Ascending aorta (tissue), 2 donors: ENCODE measurements at regions not wholly inside any gene's neighbourhood (a gene's known extent, or its start where the extent isn't known, plus 50 kb on each side); places are given as distances from the start of the nearest gene placed in this dataset.
"Not testable (repeated sequence)": the region's sequence is repeated elsewhere in the genome, so short reads cannot be mapped to it uniquely, and the experiment has no call there.

ENCODE experiments used
- DNase-seq, 2 donors: peaks; one replicate each; pipeline ENCODE4 v3.0.0-alpha.2; 2019; ENCODE audit warnings: low spot score in 2 of 2
- H3K27ac ChIP-seq, 2 donors: fragments of 200-600 bp; sonication (generic); one replicate each; pipeline ENCODE4 v1.5.1; 2016 to 2017; ENCODE audit warnings: mild to moderate bottlenecking in 1 of 2
- H3K27me3 ChIP-seq: fragments of 200-600 bp; sonication (generic); one replicate; pipeline ENCODE4 v1.5.1; 2017
- H3K36me3 ChIP-seq, 2 donors: fragments of 200-600 bp; sonication (generic); one replicate each; pipeline ENCODE4 v1.5.1; 2016
- H3K4me1 ChIP-seq, 2 donors: fragments of 200-600 bp; sonication (generic); one replicate each; pipeline ENCODE4 v1.5.1; 2016 to 2017; ENCODE audit warnings: mild to moderate bottlenecking in 1 of 2
- H3K4me3 ChIP-seq, 2 donors: fragments of 200-600 bp; sonication (generic); one replicate each; pipeline ENCODE4 v1.5.1; 2016 to 2017; ENCODE audit warnings: mild to moderate bottlenecking in 1 of 2
- H3K9me3 ChIP-seq, 2 donors: fragments of 200-600 bp; sonication (generic); one replicate each; pipeline ENCODE4 v1.5.1; 2016
- intact Hi-C: fragments of 100-400 bp; cut with DNase I; formaldehyde crosslinking; loops from one replicate; pipeline ENCODE4 v1.15.1; 2023
- TF ChIP-seq, protein P1 (sequence below), 3 experiments: fragments of 200-600 bp in 2 of 3; fragments of 450-650 bp in 1 of 3; sonication (generic) in 2 of 3; IDR thresholded peaks; one replicate each; pipeline ENCODE4 v1.5.1; 2016 to 2019; ENCODE audit warnings: antibody characterized with exemption in 3 of 3, mild to moderate bottlenecking in 1 of 3, moderate library complexity in 1 of 3

DNA sequence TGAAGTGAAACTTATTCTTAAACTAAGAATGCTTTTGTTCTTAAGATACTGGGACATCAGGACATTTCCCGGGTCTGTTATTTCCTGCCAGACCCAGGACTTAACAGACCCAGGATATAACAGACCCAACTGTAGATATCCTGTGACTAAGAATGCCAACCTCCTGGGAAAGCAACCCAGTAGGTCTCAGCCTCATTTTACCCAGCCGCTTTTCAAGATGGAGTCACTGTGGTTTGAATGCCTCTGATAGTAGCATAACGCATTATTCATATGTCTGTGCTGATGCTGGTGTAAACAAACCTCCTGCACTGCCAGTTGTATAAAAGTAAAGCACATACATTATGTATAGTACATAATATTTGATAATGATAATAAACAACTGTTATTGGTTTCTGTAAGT lies 185.8 kb upstream of the GPRIN3 start:
- Histone ChIP-seq H3K27ac (no peak overlapping the region), H3K9me3 (no peaks in the 10 kb centered on the region), H3K27me3 (no peaks in the 10 kb centered on the region), H3K4me1 (no peaks in the 10 kb centered on the region), H3K4me3 (no peak overlapping the region), H3K36me3 (no peaks in the 10 kb centered on the region)
- intact Hi-C loops = no loop called here
- TF ChIP-seq, protein P1, sequence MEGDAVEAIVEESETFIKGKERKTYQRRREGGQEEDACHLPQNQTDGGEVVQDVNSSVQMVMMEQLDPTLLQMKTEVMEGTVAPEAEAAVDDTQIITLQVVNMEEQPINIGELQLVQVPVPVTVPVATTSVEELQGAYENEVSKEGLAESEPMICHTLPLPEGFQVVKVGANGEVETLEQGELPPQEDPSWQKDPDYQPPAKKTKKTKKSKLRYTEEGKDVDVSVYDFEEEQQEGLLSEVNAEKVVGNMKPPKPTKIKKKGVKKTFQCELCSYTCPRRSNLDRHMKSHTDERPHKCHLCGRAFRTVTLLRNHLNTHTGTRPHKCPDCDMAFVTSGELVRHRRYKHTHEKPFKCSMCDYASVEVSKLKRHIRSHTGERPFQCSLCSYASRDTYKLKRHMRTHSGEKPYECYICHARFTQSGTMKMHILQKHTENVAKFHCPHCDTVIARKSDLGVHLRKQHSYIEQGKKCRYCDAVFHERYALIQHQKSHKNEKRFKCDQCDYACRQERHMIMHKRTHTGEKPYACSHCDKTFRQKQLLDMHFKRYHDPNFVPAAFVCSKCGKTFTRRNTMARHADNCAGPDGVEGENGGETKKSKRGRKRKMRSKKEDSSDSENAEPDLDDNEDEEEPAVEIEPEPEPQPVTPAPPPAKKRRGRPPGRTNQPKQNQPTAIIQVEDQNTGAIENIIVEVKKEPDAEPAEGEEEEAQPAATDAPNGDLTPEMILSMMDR (IDR thresholded peaks at IDR 0.05) = no peak
- no peak for DNase-seq

DNA sequence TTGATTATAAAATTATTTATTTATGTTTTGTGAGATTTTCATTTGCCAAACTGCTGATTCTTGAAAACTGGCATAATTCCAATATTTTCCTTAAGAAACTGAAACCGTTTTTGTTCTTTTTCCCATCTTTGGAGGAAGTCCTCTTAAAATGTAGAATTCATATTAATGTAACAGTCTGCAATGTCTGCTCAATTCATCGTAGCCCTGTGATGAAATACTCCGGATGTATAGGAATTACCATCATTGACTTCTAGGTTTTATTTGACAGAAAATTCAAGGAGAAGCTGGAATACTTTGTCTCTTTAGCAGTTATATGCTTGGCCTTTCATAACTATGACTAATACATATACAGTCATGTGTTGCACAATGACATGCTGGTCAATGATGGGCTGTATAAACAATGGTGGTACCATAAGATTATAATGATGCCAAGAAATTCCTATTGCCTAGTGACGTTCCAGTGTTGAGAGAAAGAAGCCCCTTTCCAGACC lies 185.0 kb upstream of the GPRIN3 start:
- no peaks in the 10 kb centered on the region for H3K36me3 ChIP-seq
- intact Hi-C loops = no loop called here
- H3K4me3 ChIP-seq = no peak overlapping the region
- H3K27ac ChIP-seq = no peak overlapping the region
- TF ChIP-seq, protein P1 (IDR thresholded peaks at IDR 0.05) = no peak
- H3K9me3 ChIP-seq = no peaks in the 10 kb centered on the region
- H3K27me3 ChIP-seq = no peaks in the 10 kb centered on the region
- no peak for DNase-seq
- no peaks in the 10 kb centered on the region for H3K4me1 ChIP-seq

DNA sequence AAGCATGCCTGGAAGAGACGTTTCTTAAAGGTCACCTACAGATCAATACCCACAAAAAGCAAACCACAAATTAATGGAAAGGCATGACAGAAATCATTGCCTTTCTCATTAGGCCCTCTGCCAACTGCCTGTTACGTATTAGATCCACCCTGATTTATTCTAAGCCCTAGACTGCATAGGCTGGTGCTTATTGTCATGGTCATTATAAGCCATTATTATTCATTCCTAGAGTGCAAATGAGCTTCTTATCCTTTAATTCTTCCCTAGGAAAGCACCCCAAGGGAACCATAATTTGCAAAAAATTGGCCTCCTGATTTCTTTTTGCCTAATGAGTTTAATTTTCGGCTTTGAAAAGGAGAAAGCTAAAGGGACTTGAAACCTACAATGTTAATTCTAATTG lies 184.2 kb upstream of the GPRIN3 start:
- no peak overlapping the region for H3K4me3 ChIP-seq
- H3K36me3 ChIP-seq = no peaks in the 10 kb centered on the region
- TF ChIP-seq, protein P1 (IDR thresholded peaks at IDR 0.05) = no peak
- no peak for DNase-seq
- no peaks in the 10 kb centered on the region for H3K9me3 ChIP-seq
- no peaks in the 10 kb centered on the region for H3K4me1 ChIP-seq
- no peaks in the 10 kb centered on the region for H3K27me3 ChIP-seq
- intact Hi-C loops = no loop called here
- H3K27ac ChIP-seq = no peak overlapping the region

DNA sequence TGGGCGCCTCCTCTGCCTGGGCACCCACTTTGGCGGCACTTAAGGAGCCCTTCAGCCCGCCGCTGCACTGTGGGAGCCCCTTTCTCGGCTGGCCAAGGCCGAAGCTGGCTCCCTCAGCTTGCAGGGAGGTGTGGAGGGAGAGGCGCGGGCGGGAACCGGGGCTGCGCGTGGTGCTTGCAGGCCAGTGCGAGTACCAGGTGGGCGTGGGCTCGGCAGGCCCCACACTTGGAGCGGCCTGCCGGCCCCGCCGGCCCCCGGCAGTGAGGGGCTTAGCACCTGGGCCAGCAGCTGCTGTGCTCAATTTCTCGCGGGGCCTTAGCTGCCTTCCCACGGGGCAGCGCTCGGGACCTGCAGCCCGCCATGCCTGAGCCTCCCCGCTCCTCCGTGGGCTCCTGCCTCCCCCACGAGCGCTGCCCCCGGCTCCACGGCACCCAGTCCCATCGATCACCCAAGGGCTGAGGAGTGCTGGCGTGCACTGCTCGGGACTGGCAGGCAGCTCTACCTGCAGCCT lies 182.4 kb upstream of the GPRIN3 start:
- H3K36me3 ChIP-seq, DNase-seq, intact Hi-C loops: not testable (repeated sequence)

DNA sequence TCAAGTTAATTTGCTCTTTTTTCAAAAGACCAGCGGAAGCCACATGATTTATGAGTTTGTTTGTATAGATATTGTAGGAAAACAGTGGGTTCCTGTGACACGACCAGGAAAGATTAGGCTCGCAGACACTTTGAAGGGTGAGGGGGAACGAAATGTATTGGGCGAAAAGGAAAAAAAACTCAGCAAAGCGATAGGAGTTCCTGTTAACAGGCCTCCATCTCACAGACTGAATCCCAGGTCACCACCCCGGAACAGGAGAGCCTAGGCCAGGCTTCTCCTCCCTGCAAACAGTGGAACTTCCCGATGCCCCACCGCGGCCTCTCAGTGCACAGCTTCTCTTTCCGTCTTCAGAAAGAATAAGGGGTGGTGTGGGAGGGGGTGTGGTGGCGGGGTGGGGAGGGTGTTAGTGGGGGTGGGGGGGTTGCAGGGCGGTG lies 181.8 kb upstream of the GPRIN3 start:
- Histone ChIP-seq H3K27me3 (no peaks in the 10 kb centered on the region), H3K4me1 (no peaks in the 10 kb centered on the region), H3K9me3 (no peaks in the 10 kb centered on the region), H3K4me3 (no peak overlapping the region), H3K27ac (no peak overlapping the region), H3K36me3 (no peaks in the 10 kb centered on the region)
- DNase-seq = no peak
- intact Hi-C loops = no loop called here
- TF ChIP-seq, protein P1 (IDR thresholded peaks at IDR 0.05) = no peak

More for the DNA sequence above, 182.4 kb upstream of the GPRIN3 start:
- H3K4me1 ChIP-seq, H3K9me3 ChIP-seq, H3K27me3 ChIP-seq, H3K4me3 ChIP-seq, H3K27ac ChIP-seq: not testable (repeated sequence)

DNA sequence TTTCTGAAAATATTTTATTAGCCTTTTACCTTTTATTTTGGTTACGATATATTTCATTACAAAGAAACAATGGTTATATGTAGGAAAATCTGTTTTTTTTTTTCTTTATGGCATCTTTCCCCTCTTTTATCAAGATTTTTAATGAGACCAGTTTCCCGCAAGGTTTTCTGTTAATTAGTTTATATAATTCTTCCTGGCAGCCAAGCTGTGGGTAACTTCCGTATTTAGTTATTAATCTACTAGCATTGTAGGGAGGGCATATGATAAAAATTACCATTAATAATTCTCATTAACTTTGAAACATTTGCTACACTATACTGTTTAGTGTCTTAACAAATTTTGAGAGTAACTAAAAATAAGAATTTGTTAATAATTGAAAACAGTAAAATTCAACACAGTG lies 181.1 kb upstream of the GPRIN3 start:
- H3K9me3 ChIP-seq = no peaks in the 10 kb centered on the region
- no peak for DNase-seq
- no peaks in the 10 kb centered on the region for H3K4me1 ChIP-seq
- H3K36me3 ChIP-seq = no peaks in the 10 kb centered on the region
- H3K4me3 ChIP-seq = no peak overlapping the region
- H3K27ac ChIP-seq = no peak overlapping the region
- TF ChIP-seq, protein P1 (IDR thresholded peaks at IDR 0.05) = no peak
- intact Hi-C loops = no loop called here
- H3K27me3 ChIP-seq = no peaks in the 10 kb centered on the region
